GM21360 (cell line): ENCODE measurements at regions not wholly inside any gene's neighbourhood (a gene's known extent, or its start where the extent isn't known, plus 50 kb on each side); places are given as distances from the start of the nearest gene placed in this dataset.

Source experiments
- ATAC-seq: cut with Tn5 transposase; IDR thresholded peaks from one replicate; pipeline ENCODE4 v1.9.1; 2021; ENCODE audit warnings: mild to moderate bottlenecking, moderate library complexity; ENCODE audit not compliant: unreplicated experiment

DNA sequence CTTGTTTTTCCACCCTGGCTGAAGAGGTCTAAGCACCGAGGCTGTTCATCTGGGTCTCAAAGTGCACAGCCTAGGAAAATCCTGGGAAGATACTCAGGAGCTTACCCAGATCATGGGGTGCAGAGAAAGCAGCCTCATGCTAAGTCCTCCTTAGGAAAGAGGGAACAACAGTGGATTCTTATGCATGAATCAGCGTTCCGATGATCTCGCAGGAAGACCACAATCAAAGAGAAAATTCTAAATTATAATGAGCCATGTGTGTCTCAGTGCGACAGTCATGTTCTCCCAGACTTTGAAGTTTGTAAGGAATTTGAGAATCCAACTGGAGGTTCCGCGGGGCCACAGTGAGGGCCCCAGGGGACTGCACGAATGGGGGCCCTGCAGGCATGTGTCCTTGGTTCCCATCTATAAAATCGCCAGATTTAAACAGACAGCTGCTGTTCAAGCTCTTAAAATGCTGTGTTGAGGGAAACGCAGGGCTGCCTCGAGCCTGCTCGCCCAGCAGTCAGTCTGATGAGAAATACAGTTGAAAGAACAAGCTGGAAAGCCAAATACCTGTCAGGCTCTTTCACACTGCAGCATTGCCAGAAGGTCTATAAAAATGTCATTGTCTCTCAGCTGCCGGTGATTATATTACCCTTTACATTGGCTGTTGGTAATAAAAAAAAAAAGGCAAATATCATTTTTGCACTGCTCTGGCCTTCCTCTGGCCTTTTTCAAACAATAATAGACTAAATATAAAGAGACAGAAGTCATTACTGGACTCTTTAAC is 152.1 kb downstream of the PMP22 start:
- ATAC-seq: no peak

DNA sequence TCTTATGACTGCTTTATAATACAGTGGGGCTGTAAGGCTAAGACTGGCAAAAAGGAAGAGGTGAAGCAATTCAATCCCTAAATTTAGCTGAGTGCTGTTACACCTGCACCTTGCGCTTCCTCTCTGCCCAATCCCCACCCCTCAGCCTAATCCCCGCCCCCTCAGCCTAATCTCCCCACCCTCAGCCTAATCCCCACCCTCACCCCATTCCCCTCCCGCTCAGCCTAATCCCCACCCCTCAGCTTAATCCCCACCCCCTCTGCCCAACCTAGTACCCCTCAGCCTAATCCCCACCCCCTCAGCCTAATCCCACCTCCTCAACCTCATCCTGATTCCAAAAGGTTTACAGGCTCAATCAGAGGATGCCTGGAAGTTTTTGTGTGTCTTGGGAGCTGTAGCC is 155.5 kb downstream of the PMP22 start:
- ATAC-seq: no peak

DNA sequence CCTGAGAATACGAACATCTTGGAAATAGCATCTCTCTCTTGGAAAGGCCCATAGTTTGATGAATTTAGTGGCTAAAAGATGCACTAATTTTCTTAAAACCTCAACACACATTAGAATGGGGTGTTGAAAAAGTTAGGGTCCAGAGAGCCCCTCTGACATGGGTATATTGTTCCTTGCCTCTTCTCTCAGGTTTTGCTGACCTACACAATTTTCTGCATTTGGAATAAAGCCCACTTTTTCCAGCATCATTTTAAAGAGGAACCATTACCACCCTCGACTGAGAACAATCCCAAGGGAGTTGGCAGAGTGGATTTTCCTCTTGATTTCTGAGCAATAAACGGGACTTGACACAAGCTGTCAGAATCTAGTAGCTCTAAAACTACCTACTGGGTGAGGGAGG is 156.1 kb downstream of the PMP22 start:
- no peak for ATAC-seq

DNA sequence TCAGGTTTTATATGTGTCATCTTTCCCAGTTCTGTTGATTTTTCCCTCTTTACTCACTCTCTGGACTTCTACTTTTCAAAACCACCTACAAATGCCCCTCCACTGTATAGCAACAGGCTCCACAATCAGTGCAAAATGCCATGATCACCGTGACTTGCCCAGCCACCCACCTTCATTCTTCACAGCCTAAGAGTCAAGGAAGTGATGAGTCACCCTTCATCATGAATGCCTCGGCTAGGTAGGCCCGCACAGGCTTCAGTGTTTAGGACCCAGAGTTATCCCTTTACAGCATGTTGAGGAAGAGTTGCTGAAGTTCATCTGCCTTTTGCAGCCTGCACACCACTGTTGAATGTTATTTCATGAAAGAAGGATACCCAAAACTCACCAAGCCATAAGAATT is 158.6 kb downstream of the PMP22 start:
- no peak for ATAC-seq

DNA sequence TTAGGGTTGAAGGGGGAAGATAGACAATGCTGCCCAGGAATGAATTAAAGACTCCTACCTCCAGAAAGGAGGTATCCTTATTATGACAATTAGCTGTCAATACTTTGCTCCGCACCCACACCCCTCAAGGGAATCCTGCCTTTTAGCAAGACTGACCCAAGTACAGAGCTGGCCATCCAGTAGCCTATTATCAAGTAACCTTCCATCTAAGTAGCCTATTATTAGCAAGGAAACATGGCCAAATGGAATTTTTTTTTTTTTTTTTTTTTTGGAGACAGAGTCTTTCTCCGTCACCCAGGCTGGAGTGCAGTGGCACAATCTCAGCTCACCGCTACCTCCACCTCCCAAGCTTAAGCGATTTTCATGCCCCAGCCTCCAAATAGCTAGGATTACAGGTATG is 161.3 kb downstream of the PMP22 start:
- no peak for ATAC-seq

DNA sequence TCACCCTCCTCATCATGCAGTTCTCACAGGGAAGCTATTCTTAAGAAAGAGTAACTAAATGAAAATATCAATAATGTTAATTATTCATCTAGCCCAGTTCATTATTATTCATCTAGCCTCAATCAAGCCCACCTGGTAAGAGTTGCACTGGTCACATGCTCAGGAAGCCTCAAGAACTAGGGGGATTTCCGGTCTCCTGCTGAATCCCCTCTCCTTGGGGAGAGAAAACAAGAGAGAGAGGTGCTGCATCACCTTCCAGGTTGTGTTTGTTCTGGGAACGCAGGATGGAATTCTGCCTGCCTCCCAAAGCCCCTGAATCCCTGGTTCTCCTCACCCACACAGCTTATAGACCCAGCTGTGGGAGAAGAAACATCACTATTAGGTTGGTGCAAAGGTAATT is 164.0 kb downstream of the PMP22 start:
- ATAC-seq: no peak

DNA sequence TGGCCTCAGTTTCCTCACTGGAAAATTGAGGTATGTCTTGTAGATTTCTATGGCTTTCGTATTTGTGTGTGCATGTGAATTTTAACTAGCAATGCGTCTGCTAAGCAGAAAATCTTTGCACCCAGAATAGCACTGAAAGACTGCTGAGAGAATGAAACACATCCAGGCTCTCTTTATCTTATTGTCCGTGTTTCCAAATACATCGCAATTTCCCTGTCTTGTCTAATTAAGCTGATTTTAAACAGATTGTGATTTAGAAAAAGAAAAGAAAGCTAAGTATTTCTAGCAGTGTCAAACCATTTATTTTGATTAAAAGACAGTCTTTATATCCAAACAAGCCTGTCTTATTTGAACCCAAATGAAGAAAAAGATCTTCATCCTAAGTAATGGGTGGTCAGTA is 168.6 kb downstream of the PMP22 start:
- no peak for ATAC-seq

DNA sequence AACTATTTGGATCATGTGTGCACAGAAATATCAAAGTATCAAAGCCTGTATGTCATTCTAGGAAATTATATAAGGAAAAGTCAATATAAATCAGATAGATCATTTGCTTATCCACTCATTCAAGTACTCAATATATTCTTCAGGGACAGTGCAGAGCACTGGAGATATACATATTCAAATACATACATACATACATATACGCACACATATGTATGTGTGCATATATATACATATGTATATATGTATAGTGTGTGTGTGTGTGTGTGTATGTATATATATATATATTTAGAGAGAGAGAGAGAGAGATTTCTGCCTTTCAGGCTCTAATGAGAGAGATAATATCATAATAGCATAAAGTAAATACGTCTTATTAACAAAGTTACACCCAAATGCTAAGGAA is 169.2 kb downstream of the PMP22 start:
- ATAC-seq: no peak

DNA sequence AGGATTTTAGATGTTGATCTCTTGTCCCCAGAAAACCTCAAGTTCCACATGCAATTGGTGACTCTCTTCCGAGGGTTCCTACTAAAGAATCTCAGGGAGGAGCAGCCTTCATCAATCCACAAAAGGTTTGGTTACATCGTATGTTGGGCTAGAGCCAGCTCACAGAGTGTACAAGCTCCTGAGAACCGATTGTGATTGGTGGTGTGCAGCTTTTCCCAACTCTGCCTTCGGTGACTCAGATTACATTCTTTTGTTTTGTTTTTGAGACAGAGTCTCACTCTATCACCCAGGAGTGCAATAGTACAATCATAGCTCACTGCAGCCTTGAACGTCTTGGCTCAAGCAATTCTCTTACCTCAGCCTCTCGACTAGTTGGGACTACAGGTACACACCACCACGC is 172.4 kb downstream of the PMP22 start:
- ATAC-seq: no peak

DNA sequence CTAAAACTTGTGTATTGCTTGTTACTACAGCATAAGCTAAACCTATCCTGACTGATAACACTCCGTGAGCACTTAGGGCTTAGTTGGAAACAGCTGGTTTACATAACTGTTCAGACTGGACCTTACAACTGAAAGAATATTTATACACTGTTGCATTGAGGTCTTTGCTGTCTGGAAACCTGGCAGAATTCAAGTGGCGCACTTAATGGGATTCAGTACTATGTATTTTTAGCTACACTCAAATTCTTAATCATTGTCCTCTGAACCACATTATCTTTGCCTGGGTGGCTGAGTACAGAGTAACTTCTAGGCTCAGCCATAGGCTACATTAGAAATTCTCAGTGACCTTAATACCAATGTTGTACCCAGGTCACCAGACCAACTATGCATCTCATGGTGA is 172.9 kb downstream of the PMP22 start:
- no peak for ATAC-seq

DNA sequence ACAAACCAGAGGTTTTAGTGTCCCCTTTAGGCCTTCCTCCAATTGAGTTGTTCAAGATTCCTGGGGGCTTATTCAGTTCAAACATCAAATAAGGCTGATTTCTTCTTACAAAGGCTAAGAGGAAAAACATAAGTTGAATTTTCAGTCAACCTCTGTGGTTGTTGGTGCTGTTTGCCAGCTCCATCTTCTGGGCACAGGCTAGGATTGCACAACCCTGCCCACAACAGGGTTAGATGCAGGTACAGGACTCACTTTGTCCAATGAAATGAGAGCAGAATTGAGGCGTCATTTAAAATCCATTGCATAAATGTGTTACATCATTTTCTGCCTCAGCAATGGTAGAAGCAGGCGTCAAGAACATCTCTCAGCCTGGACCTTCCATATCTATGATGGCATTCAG is 173.3 kb downstream of the PMP22 start:
- ATAC-seq: no peak

DNA sequence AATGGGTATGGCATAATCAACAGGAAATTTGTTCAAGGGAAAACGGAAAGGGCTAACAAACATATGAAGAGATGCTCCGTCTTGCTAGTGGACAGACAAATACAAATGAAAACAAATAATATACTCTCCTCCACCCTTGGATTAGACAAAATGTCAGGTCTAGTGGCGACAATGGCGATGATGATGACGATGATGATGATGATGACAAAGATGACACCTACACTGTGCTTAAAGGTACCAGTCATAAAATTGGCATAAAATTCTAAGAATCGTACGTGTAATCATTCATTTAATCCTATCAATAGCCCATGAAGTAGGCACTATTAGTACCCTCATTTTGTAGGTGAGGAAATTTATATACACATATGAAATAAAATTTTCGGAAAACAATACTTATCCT is 174.6 kb downstream of the PMP22 start:
- ATAC-seq: no peak

DNA sequence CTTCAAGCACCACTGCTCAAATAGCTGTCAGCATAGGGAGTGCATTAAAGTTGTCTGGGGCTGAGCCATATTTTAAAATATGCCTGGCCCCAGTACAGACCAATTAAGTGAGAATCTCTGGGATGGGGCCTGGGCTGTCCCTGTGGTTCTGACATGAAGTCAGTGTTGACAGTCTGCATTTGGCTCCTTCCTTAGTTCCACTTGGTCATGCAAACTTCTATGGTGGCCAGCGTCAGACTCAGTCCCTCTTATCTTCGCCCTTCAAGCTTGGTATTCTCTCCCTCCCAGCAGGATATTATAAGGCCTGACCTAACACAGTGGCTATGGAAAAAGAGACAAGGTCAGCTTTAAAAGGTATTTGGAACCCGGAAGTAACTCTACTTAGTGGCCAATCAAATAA is 177.2 kb downstream of the PMP22 start:
- ATAC-seq: no peak

DNA sequence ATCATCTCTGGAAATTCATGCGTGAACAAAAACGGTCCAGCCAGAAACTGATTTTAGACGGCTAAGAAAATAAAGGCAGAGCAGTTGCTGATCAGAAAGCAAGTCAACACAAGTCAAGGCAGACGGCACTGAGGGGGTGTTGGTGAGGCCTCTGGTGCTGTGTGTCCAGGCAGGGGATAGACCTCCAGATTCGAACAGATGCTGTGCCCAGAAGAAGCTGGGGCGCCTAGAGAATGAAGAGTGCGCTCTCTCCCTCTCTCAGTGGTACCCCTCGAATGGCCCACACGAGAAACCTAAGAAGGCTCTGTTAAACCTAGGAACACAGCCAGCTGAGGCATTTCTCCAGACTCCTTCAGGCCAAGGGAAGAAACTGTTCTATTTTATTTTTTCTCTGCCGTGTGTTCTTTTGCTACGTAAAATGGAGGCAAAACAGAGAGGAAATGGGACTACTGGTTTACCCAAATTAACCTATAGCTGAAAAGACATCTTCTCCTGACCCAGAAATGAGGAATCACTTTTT is 178.3 kb downstream of the PMP22 start:
- no peak for ATAC-seq

DNA sequence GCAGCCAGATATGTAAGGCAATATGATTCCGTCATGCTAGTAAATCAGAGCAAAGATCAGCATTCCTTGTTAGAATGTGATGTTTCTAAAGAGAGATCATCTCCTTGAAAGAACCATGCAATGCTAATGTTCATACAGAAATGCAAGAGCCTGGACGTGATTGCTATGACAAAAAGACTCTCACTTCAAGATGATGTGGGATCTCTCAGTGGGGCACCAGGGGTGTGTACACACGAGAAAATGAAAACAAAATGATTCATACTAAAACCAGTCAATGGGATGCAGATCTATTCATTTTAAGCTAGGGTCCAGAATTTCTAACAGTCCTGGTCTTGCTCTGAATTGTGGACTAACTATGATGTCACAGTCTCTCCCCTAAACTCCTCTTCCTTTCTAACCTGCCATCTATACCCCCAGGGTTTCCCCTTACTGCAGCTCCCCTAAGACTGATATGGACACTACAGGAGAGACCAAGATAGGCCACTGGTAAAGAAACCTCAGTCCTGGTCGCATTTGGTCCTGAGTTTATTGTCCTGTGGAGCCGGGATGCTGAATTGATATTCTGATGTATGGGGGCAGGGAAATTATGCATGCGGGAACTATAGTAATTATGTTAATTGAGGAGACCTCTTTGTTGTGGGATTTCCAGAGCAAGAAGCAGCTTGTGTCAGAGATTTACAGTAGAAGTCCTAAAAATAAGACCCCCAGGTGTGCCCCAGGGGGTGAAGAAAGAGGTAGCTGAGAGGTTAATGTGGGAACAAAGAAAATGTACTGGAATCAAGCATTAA is 179.0 kb downstream of the PMP22 start:
- no peak for ATAC-seq

DNA sequence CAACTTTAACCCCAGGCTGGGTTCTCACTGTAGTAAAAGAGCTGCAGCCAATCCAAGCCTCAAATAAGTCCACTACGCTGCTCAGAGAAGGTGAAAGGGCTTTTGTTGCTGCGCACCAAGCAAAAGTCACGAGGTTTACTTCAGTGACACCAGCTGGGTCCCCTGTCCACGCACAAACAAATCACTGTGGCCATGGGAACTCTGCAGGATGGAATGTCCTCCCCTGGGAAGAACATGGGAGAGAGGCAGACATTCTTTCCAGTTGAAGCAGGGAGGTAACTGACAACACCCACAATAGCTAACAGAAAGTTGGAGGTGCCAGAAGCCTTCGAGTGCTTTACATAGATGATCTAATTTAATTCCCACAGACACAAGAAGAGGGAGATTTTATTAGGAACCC is 181.9 kb downstream of the PMP22 start:
- ATAC-seq: no peak

DNA sequence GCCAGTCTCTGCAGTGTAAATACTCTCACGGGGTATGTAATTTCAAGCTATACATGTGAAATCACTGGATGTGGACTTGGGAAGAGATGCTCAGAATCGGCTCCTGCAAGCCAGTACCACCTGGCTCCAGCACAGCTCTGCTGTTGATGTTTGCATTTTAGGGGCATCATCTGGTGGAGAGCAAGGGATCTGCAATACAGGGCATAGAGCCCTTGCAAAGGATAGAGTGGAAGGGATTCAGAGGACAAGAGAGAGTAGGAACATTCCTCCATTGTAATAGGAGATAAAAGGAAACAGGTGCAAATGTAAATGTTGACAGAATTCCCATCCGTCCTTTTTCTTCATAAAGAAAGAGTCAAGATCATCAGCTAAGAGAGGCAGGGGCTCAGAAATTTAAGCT is 184.1 kb downstream of the PMP22 start:
- ATAC-seq: no peak

DNA sequence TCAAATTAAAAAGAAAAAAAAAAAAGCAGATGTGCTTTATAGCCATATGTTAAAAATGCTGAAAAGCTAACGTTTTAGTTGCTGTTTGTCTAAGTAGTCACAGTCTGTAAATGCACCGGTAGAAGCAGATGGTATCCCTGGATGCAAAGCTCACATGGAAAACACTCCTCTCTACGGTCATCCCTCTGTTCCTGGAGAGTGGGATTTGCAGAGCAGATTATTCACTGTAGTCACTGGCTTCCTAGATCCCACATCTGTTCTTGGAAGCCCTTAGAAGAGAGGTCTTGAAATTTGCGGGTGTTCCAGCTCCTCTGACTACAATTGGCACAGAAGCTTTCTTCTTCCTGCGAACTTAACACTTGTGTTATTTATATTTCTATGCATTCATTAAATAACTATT is 186.6 kb downstream of the PMP22 start:
- ATAC-seq: no peak

DNA sequence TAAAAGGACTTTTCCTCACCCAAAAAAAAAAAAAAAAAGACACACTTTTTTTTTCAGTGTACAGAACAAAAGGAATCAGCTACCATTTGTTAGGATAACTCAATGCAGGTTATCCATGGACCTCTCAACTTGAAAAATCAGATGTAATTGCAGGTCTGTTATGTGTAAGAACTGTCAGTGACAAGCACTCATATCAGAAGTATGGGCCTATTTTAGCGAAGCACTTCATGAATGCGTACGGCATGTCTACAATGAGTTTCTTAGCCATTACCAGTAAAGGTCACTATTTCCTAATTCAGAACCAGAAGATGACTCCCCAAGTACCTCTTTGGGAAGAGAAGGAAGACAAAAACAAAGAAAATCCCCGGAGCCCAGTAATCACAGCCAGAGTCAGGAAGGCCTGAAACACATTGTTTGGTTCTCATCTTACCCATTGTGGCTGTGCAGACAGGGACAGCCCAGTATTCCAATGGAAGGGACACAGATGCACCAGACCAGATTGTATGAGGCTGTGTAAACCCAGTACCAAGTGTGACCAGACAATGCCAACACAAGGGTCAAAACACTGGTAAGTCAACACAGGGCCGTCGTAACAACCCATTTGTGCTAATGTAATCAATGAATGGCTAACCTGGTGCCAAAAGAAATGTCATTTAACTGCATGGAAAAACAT is 188.0 kb downstream of the PMP22 start:
- ATAC-seq: no peak

DNA sequence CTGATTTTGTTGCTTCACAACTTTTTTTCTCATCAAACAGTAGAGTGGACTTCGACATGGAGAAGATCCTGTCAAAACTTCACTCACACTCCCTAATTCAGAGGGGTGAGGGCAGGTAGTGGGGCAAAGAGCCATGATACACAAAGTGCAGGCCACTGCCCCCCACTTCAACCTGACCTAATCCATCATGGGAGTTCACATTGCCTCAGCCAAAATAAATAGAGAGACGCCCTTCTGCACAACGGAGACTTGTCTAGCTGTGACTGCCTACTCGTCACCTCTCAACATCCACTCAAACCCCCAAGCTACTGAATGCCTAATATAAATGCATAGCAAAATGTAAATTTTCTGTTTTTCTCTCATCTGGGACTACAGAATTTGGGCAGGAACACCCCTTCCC is 213.2 kb downstream of the PMP22 start:
- ATAC-seq: no peak

DNA sequence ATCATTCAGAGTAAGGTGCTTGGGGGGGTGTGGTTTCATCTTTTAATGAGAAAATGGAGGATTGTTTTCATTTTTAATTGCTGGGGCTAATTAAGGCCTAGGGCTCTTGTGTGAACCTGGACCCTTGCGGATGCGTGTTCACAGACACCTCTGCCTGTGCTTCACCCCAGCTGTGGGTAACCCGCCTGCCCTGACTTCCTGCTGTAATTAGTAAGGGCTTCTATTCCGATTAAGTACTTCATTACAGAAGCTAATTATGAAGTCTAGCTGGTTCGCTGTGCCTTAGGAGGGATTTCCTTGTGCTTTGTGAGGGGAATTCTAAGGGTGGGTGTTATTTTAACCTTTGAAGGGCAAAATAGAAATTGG is 215.3 kb downstream of the PMP22 start:
- ATAC-seq: no peak
